Activated T-cell treated with anti-CD3 and anti-CD28 coated beads, Interleukin-2, amount 50 U/mL, for 4 hours (primary cell): ENCODE measurements at regions not wholly inside any gene's neighbourhood (a gene's known extent, or its start where the extent isn't known, plus 50 kb on each side); places are given as distances from the start of the nearest gene placed in this dataset.
"Not testable (repeated sequence)": the region's sequence is repeated elsewhere in the genome, so short reads cannot be mapped to it uniquely, and the experiment has no call there.

Source experiments
- ATAC-seq, 2 donors: fragments of 200-7000 bp; cut with Tn5 transposase; one replicate each; pipeline ENCODE4 v1.10.0; 2021
- DNase-seq: peaks from one replicate; pipeline ENCODE4 v3.0.0-alpha.2; 2020
- H3K27me3 Mint-ChIP-seq: one replicate; pipeline ENCODE4 v1.8.0; 2021; ENCODE audit warnings: low read depth, mixed read lengths
- H3K36me3 Mint-ChIP-seq: one replicate; pipeline ENCODE4 v1.8.0; 2022; ENCODE audit warnings: mixed read lengths; ENCODE audit not compliant: insufficient read depth
- H3K4me1 Mint-ChIP-seq: one replicate; pipeline ENCODE4 v1.8.0; 2021; ENCODE audit warnings: low read depth, mixed read lengths
- H3K4me3 Mint-ChIP-seq: one replicate; pipeline ENCODE4 v1.8.0; 2021; ENCODE audit warnings: mild to moderate bottlenecking, moderate library complexity, mixed read lengths
- H3K9me3 Mint-ChIP-seq: one replicate; pipeline ENCODE4 v1.8.0; 2021; ENCODE audit warnings: mixed read lengths

DNA sequence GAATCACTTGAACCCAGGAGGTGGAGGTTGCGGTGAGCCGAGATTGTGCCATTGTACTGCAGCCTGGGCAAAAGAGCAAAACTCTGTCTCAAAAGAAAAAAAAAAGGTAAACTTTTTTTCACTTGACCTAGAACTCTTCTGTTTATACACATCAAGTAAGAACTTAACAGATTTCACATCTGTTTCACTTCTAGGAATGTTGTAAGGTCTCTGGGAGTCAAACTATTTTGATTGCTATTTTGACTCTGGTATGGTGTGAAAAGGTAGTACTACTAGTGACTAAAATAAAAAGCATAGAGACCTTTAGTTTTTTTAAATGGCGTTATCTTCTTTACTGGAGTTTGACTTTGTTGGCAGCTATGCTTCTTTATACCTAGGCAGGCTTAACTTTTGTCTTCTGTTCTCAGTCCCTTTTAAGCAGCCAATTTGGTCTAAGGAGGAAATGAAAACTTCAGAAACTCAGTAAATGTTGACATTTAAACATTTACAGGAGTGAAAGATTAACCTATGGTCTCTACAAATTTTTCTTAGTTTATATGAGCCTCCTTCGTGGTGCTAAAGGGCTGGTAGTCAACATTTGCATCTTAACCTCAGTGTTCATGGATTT is 84.7 kb downstream of the METTL2B start:
- not testable (repeated sequence) for H3K9me3 Mint-ChIP-seq, ATAC-seq, DNase-seq, H3K4me3 Mint-ChIP-seq, H3K27me3 Mint-ChIP-seq
- Mint-ChIP-seq H3K36me3 (peaks cover 10% of the 10 kb centered on the region), H3K4me1 (peaks cover 22% of the 10 kb centered on the region)

DNA sequence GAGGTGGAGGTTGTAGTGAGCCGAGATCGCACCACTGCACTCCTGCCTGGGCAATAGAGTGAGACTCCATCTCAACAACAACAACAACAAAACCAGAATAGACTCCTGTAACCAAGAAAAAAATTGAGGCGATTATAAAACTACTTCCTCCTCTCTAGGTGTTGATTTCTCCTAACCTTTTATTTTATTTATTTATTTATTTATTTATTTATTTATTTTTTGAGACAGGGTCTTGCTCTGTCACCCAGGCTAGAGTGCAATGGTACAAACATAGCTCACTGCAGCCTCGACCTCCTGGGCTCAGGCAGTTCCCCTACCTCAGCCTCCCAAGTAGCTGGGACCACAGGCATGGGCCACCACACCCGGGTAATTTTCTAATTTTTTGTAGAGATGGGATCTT is 86.2 kb downstream of the METTL2B start:
- H3K27me3 Mint-ChIP-seq, ATAC-seq, H3K9me3 Mint-ChIP-seq, DNase-seq, H3K4me3 Mint-ChIP-seq: not testable (repeated sequence)
- H3K4me1 Mint-ChIP-seq: peaks cover 22% of the 10 kb centered on the region
- H3K36me3 Mint-ChIP-seq: peaks cover 13% of the 10 kb centered on the region

DNA sequence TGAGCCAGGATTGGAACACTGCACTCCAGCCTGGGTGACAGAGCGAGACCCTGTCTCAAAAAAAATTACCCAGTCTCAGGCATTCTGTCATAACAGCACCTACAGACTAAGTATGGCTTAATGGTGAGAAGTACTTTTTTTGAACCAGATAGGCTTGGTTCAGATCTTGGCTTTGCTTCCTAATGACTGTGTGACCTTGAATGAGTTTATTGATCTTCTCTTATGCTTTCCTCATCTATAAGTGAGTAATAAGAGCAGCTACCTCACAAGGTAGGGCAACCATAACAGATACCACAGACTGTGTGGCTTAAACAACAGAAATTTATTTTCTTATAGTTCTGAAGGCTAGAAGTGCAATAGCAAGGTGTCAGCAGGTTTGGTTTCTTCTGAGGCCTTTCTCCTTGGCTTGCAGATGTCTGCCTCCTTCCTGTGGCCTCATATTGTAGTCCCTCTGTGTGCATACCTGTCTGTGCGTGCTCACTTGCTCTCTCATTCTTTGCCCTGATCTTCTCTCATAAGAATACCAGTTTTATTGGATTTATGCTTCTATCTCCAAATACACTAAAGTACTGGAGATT is 87.7 kb downstream of the METTL2B start:
- DNase-seq, H3K27me3 Mint-ChIP-seq, H3K4me3 Mint-ChIP-seq, H3K9me3 Mint-ChIP-seq: not testable (repeated sequence)
- Mint-ChIP-seq H3K4me1 (peaks cover 27% of the 10 kb centered on the region), H3K36me3 (peaks cover 19% of the 10 kb centered on the region)
- peak in 1 of 2 donors; percentile 18 for ATAC-seq

DNA sequence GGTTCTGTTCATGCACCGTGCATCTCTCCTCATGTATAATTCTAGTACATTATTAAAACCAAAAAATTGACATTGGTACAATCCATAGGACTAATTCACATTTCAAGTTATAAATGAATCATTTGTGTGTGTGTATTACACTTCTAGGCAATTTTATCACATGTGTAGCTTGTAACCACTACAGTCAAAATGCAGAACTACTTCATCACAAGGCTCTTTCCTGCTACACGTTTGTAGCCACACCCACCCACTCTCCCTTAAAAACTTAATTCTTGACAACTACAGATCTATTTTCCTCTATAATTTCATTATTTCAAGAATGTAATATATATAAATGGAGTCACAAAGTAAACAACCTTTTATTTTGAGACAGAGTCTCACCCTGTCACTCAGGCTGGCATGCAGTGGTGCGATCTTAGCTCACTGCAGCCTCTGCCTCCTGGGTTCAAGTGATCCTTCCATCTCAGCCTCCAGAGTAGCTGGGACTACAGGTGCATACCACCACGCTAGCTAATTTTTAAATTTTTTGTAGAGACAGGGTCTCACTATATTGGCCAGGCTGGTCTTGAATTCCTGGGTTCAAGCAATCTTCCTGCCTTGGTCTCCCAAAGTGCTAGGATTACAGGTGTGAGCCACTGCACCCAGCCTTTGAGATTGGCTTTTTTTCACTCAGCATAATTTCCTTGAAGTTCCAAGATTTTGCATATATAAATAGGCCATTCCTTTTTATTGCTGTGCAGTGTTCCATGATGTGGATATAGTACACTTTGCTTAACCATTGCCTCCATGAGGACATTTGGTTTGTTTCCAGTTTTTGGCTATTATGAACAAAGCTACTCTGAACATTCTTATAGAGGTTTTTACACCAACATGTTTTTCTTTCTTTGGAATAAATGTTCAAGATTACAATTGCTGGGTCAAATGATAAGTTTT is 88.7 kb downstream of the METTL2B start:
- Mint-ChIP-seq H3K36me3 (peaks cover 19% of the 10 kb centered on the region), H3K4me1 (peaks cover 19% of the 10 kb centered on the region)
- H3K9me3 Mint-ChIP-seq, ATAC-seq, H3K4me3 Mint-ChIP-seq, H3K27me3 Mint-ChIP-seq, DNase-seq: not testable (repeated sequence)

DNA sequence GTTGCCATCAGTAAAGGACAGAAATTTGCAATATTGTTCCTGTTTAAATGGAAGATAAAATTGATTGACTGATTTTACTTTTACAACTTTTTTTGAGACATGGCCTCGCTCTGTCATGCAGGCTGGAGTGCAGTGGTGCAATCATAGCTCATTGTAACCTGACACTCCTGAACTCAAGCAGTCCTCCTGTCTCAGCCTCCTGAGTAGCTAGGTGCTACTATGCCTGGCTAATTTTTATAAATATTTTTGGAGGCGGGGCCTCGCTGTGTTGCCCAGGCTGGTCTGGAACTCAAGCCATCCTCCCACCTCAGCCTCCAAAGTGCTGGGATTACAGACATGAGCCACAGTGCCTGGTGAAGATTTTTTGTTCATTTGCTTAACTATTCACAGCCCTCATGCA is 96.8 kb upstream of the GARIN1A start:
- not testable (repeated sequence) for H3K36me3 Mint-ChIP-seq, H3K4me3 Mint-ChIP-seq, H3K27me3 Mint-ChIP-seq, DNase-seq, H3K4me1 Mint-ChIP-seq, ATAC-seq, H3K9me3 Mint-ChIP-seq

DNA sequence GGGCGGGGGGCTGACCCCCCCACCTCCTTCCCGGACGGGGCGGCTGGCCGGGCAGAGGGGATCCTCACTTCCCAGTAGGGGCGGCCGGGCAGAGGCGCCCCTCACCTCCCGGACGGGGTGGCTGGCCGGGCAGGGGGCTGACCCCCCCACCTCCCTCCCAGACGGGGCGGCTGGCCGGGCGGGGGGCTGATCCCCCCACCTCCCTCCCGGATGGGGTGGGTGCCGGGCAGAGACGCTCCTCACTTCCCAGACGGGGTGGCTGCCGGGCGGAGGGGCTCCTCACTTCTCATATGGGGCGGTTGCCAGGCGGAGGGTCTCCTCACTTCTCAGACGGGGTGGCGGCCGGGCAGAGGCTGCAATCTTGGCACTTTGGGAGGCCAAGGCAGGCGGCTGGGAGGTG is 95.1 kb upstream of the GARIN1A start:
- not testable (repeated sequence) for ATAC-seq, H3K4me1 Mint-ChIP-seq, H3K27me3 Mint-ChIP-seq, H3K36me3 Mint-ChIP-seq, H3K4me3 Mint-ChIP-seq, DNase-seq, H3K9me3 Mint-ChIP-seq

DNA sequence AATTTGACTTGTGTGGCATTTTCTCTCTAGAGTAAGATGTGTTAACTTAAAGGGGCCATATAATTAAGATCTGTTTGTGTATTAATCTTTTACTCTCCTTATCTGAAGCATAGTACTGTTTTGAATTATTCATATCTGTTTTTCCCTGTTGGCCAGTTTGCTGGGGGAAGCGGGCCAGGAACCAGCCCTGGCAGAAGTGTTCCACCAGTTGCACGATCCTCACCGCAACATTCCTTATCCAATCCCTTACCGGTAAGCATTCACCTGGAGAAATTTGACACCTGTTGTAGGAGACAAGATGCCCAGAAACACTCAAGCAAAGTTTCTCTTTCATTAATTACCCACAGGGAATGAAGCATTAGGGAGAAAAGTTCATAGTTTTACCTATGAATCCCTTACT is 92.2 kb upstream of the GARIN1A start:
- H3K36me3 Mint-ChIP-seq: peaks cover 11% of the 10 kb centered on the region

DNA sequence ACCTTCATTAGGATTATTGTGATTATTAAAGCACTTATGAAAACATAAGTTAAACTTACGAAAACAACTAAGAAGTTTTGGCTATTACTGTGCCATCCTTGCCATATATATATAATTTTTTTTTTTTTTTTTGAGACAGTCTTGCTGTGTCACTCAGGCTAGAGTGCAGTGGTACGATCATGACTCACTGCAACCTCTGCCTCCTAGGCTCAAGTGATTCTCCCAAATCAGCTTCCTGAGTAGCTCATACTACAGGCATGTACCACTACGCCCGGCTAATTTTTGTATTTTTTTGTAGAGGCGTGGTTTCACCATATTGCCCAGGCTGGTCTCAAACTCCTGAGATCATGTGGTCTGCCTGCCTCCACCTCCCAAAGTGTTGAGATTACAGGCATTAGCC is 91.0 kb upstream of the GARIN1A start:
- not testable (repeated sequence) for DNase-seq, H3K4me3 Mint-ChIP-seq, H3K4me1 Mint-ChIP-seq, H3K9me3 Mint-ChIP-seq, ATAC-seq, H3K36me3 Mint-ChIP-seq, H3K27me3 Mint-ChIP-seq

More for the DNA sequence above, 92.2 kb upstream of the GARIN1A start:
- H3K9me3 Mint-ChIP-seq, H3K4me3 Mint-ChIP-seq, H3K4me1 Mint-ChIP-seq, DNase-seq, ATAC-seq, H3K27me3 Mint-ChIP-seq: not testable (repeated sequence)

DNA sequence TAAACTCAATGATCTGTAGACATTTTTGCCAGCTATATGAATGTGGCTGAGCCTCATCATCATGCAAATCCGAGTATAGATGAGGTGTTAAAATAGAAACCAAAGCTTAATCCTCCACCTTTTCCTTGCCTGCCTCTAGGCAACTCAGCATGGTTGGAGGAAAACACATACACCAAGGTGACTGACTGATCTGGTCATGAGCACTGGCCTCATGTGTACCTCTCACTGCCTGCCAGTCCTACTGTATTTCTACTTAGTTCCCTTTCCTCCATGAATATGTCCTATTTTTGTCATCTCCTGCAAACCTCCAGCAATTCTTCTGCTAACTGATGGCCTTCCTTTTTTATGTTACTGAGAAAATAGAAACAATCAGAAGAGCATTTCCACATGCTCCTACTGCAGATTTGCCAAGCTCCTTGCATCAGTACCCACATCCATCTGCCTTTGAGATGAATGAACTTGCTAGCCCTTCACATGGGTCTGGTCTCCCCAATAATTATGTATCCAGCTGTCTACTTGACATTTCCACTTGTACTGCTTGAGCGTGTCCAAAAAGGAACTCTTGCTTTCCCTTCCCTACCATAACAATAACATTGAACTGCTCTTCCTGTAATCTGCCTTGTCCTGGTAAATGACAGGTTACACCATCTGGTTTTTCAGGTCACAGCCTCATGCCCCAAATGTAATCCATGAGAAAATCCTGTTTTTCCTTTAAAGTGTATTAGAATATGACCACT is 90.1 kb upstream of the GARIN1A start:
- DNase-seq, H3K4me3 Mint-ChIP-seq, H3K4me1 Mint-ChIP-seq, ATAC-seq, H3K27me3 Mint-ChIP-seq, H3K9me3 Mint-ChIP-seq: not testable (repeated sequence)
- H3K36me3 Mint-ChIP-seq: peaks cover 13% of the 10 kb centered on the region

DNA sequence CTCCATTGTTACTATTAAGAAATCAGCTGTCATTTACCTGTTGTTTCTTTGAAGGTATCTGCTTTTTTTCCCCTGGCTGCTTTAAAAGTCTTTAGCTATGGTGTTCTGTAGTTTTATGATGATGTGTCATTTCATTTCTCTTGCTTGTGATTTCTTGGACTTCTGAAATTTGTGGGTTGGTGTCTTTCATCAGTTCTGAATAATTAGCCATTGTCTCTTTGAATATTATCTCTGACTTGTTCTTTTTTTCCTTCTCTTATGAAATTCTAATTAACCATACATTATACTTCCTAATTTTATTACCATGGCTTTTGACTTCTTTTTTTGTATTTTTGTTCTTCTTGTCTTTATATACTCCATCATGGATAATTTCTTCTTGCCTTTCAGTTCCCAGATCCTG is 85.4 kb upstream of the GARIN1A start:
- not testable (repeated sequence) for H3K4me3 Mint-ChIP-seq, ATAC-seq, H3K9me3 Mint-ChIP-seq, DNase-seq, H3K27me3 Mint-ChIP-seq
- Mint-ChIP-seq H3K36me3 (peaks cover 20% of the 10 kb centered on the region), H3K4me1 (peaks cover 10% of the 10 kb centered on the region)

DNA sequence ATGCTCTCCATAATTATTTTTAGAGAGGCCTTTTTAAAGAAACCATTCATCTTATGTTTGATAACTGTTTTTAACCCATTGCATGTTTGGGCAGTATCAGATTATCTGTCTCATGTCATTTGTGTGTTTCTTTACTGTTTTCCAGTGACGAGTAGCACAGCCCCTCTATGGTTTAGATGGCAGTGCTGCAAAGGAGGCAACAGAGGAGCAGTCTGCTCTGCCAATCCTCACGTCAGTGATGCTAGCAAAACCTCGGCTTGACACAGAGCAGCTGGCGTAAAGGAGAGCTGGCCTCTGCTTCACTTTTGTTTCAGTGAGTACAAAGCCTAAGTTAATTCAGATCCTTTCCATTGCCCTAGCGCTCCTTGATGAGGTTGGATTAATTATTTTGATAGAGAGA is 80.4 kb upstream of the GARIN1A start:
- Mint-ChIP-seq H3K4me1 (peaks cover 6% of the 10 kb centered on the region), H3K27me3 (no peaks in the 10 kb centered on the region), H3K4me3 (no peak overlapping the region), H3K9me3 (no peaks in the 10 kb centered on the region), H3K36me3 (peaks cover 24% of the 10 kb centered on the region)
- no peak for ATAC-seq
- no peak for DNase-seq

DNA sequence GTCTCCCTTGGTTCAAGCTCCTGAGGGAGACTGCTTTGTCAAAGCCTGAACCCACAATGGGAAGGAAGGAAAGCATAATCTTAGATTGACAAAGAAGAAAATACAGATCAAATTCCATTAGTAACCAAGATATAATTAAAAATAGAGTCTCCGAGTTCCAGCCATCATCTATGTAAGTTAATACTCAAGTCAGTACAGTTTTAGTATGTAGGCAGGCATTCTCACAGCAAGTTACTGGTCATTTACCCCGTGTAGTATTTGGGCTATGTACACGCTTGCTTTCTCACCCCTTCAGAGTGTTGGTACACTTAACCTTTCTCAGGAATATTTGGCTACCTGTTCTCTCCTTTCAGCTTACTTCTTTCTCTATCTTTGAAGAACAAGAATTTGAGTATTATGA is 79.9 kb upstream of the GARIN1A start:
- not testable (repeated sequence) for H3K27me3 Mint-ChIP-seq, H3K9me3 Mint-ChIP-seq, ATAC-seq, H3K4me3 Mint-ChIP-seq, DNase-seq, H3K4me1 Mint-ChIP-seq
- H3K36me3 Mint-ChIP-seq: peaks cover 25% of the 10 kb centered on the region

DNA sequence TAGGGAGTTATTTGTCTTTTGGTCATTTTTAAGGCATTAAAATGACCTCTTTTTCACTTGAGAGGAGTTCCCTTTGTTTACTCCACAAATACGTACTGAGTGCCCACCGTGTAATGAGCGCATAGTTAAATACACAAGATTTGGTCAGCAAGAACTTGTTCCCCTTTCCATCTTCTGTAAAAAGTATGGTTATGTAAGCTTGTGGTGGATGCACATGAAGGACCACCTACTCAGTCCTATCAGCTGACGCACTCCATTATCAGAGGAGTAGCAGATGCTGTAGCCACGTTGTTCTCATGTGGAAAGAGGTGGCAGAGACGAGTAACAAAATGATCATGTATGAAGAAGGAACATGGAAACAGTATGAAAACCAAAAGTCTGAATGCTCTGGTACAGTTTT is 78.0 kb upstream of the GARIN1A start:
- not testable (repeated sequence) for H3K4me1 Mint-ChIP-seq, ATAC-seq, H3K4me3 Mint-ChIP-seq, H3K27me3 Mint-ChIP-seq, DNase-seq, H3K9me3 Mint-ChIP-seq
- H3K36me3 Mint-ChIP-seq: peaks cover 29% of the 10 kb centered on the region
